Lower lobe of right lung (tissue), 2 donors: ENCODE measurements at regions not wholly inside any gene's neighbourhood (a gene's known extent, or its start where the extent isn't known, plus 50 kb on each side); places are given as distances from the start of the nearest gene placed in this dataset.

Experiments used
- ATAC-seq, 2 donors: fragments of 200-7000 bp; cut with Tn5 transposase; one replicate each; pipeline ENCODE4 v1.9.1; 2020 to 2022; ENCODE audit warnings: mild to moderate bottlenecking in 2 of 2, moderate library complexity in 2 of 2
- DNase-seq: peaks from one replicate; pipeline ENCODE4 v3.0.0-alpha.2; 2020
- H3K27ac ChIP-seq: fragments of 200-600 bp; one replicate; pipeline ENCODE4 v1.8.0; 2022
- H3K27me3 ChIP-seq: fragments of 200-600 bp; one replicate; pipeline ENCODE4 v1.8.0; 2022; ENCODE audit warnings: low read depth
- H3K36me3 ChIP-seq: fragments of 200-600 bp; one replicate; pipeline ENCODE4 v1.8.0; 2022; ENCODE audit warnings: mild to moderate bottlenecking
- H3K4me1 ChIP-seq: fragments of 200-600 bp; one replicate; pipeline ENCODE4 v1.8.0; 2022
- H3K4me3 ChIP-seq: fragments of 200-600 bp; one replicate; pipeline ENCODE4 v1.8.0; 2022; ENCODE audit warnings: mild to moderate bottlenecking
- H3K9me3 ChIP-seq: fragments of 200-600 bp; one replicate; pipeline ENCODE4 v1.8.0; 2022
- intact Hi-C: fragments of 100-400 bp; cut with DNase I; formaldehyde crosslinking; loops from one replicate; pipeline ENCODE4 v1.11.0; 2022
- TF ChIP-seq, protein P1 (sequence below): fragments of 200-600 bp; IDR thresholded peaks from one replicate; pipeline ENCODE4 v1.8.0; 2022; ENCODE audit warnings: antibody characterized with exemption, mild to moderate bottlenecking
- donor health status: DM: no; HTN: yes; CAD: no; lungs with severe emphysema.

DNA sequence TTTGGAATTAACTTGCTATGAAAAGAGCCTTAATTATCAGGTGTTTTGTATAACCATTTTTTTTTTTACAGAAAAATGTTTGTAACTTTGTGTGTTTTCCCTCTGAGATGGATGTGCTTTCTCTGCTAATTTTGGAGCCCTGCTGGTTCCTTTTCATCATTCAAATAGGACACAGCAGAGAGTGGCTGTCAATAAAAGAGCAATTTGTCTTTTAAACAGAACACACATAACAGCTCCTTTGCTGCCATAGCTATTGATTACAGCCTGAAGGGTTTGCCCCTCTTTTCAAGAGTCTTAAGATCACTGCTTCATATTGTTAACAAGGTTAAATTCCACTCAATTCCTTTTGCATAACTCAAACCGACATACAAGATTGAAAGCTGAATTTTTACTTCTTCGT, 187.2 kb upstream of the MBL2 start:
- TF ChIP-seq, protein P1, sequence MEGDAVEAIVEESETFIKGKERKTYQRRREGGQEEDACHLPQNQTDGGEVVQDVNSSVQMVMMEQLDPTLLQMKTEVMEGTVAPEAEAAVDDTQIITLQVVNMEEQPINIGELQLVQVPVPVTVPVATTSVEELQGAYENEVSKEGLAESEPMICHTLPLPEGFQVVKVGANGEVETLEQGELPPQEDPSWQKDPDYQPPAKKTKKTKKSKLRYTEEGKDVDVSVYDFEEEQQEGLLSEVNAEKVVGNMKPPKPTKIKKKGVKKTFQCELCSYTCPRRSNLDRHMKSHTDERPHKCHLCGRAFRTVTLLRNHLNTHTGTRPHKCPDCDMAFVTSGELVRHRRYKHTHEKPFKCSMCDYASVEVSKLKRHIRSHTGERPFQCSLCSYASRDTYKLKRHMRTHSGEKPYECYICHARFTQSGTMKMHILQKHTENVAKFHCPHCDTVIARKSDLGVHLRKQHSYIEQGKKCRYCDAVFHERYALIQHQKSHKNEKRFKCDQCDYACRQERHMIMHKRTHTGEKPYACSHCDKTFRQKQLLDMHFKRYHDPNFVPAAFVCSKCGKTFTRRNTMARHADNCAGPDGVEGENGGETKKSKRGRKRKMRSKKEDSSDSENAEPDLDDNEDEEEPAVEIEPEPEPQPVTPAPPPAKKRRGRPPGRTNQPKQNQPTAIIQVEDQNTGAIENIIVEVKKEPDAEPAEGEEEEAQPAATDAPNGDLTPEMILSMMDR, result no peak
- H3K27me3 ChIP-seq, result no peaks in the 10 kb centered on the region
- H3K27ac ChIP-seq, result no peak overlapping the region
- H3K4me3 ChIP-seq, result no peak overlapping the region
- no peaks in the 10 kb centered on the region for H3K9me3 ChIP-seq
- no peak for DNase-seq
- ATAC-seq, result no peak
- H3K36me3 ChIP-seq, result no peaks in the 10 kb centered on the region
- intact Hi-C loops, result no loop called here
- H3K4me1 ChIP-seq, result no peaks in the 10 kb centered on the region

DNA sequence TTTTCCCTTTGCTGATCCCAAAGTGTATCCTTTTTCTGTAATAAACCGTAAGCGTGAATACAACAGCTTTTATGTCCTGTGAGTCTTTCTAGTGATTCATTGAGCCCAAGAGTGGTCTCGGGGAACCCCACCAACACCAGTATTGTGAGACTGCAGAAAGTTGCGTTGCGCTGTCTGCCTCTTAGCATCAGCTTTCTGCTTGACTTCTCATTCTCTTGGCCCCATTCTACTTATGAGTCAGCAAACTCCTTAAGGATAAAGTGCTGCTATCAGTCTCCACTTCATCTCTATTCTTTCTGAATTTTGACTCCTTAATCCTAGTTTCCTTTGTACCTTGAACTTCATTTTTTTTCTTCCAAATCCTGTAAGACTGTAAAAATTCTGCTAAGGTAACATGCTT, 184.3 kb upstream of the MBL2 start:
- Histone ChIP-seq H3K9me3 (no peaks in the 10 kb centered on the region), H3K4me3 (no peak overlapping the region), H3K36me3 (no peaks in the 10 kb centered on the region), H3K27ac (no peak overlapping the region), H3K27me3 (no peaks in the 10 kb centered on the region), H3K4me1 (no peaks in the 10 kb centered on the region)
- intact Hi-C loops, result no loop called here
- ATAC-seq (no peak), DNase-seq (no peak)
- TF ChIP-seq, protein P1, result no peak

GRCh38 chr10:52956461-52956860, 183.9 kb upstream of the MBL2 start:
- no peak for ATAC-seq
- Histone ChIP-seq H3K4me3 (no peak overlapping the region), H3K27ac (no peak overlapping the region), H3K4me1 (no peaks in the 10 kb centered on the region), H3K36me3 (no peaks in the 10 kb centered on the region), H3K27me3 (no peaks in the 10 kb centered on the region), H3K9me3 (no peaks in the 10 kb centered on the region)
- intact Hi-C loops, result no loop called here
- TF ChIP-seq, protein P1, result no peak
- DNase-seq, result no peak

GRCh38 chr10:52955337-52955736, 182.8 kb upstream of the MBL2 start:
- TF ChIP-seq, protein P1, result no peak
- Histone ChIP-seq H3K4me3 (no peak overlapping the region), H3K27me3 (no peaks in the 10 kb centered on the region), H3K9me3 (no peaks in the 10 kb centered on the region), H3K4me1 (no peaks in the 10 kb centered on the region), H3K27ac (no peak overlapping the region), H3K36me3 (no peaks in the 10 kb centered on the region)
- DNase-seq, result no peak
- intact Hi-C loops, result no loop called here
- no peak for ATAC-seq

GRCh38 chr10:52954407-52954806, 181.8 kb upstream of the MBL2 start:
- TF ChIP-seq, protein P1, result no peak
- H3K9me3 ChIP-seq, result no peaks in the 10 kb centered on the region
- no peaks in the 10 kb centered on the region for H3K4me1 ChIP-seq
- DNase-seq (no peak), ATAC-seq (no peak)
- H3K27ac ChIP-seq, result no peak overlapping the region
- H3K4me3 ChIP-seq, result no peak overlapping the region
- intact Hi-C loops, result no loop called here
- no peaks in the 10 kb centered on the region for H3K27me3 ChIP-seq
- no peaks in the 10 kb centered on the region for H3K36me3 ChIP-seq
